ENCODE measurements at regions not wholly inside any gene's neighbourhood (a gene's known extent, or its start where the extent isn't known, plus 50 kb on each side); places are given as distances from the start of the nearest gene placed in this dataset.
A peak's percentile ranks its signal among the peaks of the same experiment; 100 is the strongest.
"Not testable (repeated sequence)": the region's sequence is repeated elsewhere in the genome, so short reads cannot be mapped to it uniquely, and the experiment has no call there.

GRCh38 chr1:145475962-145476361, 50.6 kb upstream of the NBPF20 start:
- H3K4me3 ChIP-seq (ENCODE audit: extremely low read depth, insufficient read depth, low read length, poor library complexity, severe bottlenecking) = peak overlapping the region; percentile 30
- not testable (repeated sequence) for H3K9me3 ChIP-seq (ENCODE audit: control insufficient read depth, low read length); H3K4me1 ChIP-seq (ENCODE audit: control insufficient read depth, insufficient read depth, low read length, poor library complexity, severe bottlenecking); H3K36me3 ChIP-seq (ENCODE audit: control insufficient read depth, insufficient read depth, low read length); H3K27ac ChIP-seq (ENCODE audit: low read depth, low read length, severe bottlenecking)
- no CpG with 5 or more reads among the region's 25 CpGs for WGBS, 2 experiments (ENCODE audit: insufficient coverage in 2 of 2)

GRCh38 chr1:145475369-145475915, 50.0 kb upstream of the NBPF20 start:
- not testable (repeated sequence) for H3K36me3 ChIP-seq (ENCODE audit: control insufficient read depth, insufficient read depth, low read length); H3K4me1 ChIP-seq (ENCODE audit: control insufficient read depth, insufficient read depth, low read length, poor library complexity, severe bottlenecking); H3K9me3 ChIP-seq (ENCODE audit: control insufficient read depth, low read length); H3K27ac ChIP-seq (ENCODE audit: low read depth, low read length, severe bottlenecking)
- 0% methylated on average over 1 to 4 of the region's 41 CpGs for WGBS, 2 experiments (ENCODE audit: insufficient coverage in 2 of 2)
- H3K4me3 ChIP-seq (ENCODE audit: extremely low read depth, insufficient read depth, low read length, poor library complexity, severe bottlenecking) = peak overlapping the region; percentile 30
